ENCODE measurements at regions not wholly inside any gene's neighbourhood (a gene's known extent, or its start where the extent isn't known, plus 50 kb on each side); places are given as distances from the start of the nearest gene placed in this dataset.

DNA sequence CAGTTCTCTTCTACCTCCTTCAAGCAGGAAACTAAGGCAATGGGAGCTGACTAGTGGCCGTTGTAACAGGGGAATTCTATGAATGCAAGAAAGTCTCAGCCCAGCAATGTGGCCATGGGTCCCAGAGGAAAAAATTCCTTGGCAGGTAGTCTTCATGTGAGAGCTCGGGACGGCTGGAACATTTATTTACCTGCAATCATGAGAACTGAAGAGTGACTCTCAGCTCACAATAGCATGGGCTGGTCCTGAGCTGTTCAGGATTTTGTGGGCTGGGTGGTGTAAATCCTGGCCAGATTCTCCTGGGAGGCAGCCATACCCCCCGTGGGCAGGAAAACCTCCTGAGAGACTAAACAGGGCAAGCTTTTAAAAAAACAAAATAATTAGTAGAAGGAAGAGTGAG lies 330.3 kb upstream of the CTNNB1 start:
- TF ChIP-seq, protein P1, sequence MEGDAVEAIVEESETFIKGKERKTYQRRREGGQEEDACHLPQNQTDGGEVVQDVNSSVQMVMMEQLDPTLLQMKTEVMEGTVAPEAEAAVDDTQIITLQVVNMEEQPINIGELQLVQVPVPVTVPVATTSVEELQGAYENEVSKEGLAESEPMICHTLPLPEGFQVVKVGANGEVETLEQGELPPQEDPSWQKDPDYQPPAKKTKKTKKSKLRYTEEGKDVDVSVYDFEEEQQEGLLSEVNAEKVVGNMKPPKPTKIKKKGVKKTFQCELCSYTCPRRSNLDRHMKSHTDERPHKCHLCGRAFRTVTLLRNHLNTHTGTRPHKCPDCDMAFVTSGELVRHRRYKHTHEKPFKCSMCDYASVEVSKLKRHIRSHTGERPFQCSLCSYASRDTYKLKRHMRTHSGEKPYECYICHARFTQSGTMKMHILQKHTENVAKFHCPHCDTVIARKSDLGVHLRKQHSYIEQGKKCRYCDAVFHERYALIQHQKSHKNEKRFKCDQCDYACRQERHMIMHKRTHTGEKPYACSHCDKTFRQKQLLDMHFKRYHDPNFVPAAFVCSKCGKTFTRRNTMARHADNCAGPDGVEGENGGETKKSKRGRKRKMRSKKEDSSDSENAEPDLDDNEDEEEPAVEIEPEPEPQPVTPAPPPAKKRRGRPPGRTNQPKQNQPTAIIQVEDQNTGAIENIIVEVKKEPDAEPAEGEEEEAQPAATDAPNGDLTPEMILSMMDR (conservative IDR thresholded peaks at IDR 0.05 in 1 of 2, IDR thresholded peaks at IDR 0.05 in 1 of 2; ENCODE audit: extremely low read depth in 1 of 2, insufficient read depth in 1 of 2, low read depth in 1 of 2, low read length in 2 of 2): no peak
- no peak for TF ChIP-seq EZH2 (IDR thresholded peaks at IDR 0.05; ENCODE audit: borderline replicate concordance, low read length)
